H9 (cell line): ENCODE measurements at regions not wholly inside any gene's neighbourhood (a gene's known extent, or its start where the extent isn't known, plus 50 kb on each side); places are given as distances from the start of the nearest gene placed in this dataset.

Experiments
- DNase-seq: peaks from one replicate; pipeline ENCODE4 v3.0.0-alpha.2; 2017
- H2AFZ ChIP-seq: one replicate; pipeline ENCODE4 v1.6.1; 2013; ENCODE audit warnings: mild to moderate bottlenecking, low read length, control low read depth, moderate library complexity
- H2AK5ac ChIP-seq: 2 replicates; pipeline ENCODE4 v1.6.1; 2013; ENCODE audit warnings: low read length, control low read depth, mixed read lengths; ENCODE audit not compliant: insufficient read length
- H2BK120ac ChIP-seq: one replicate; pipeline ENCODE4 v1.6.1; 2013; ENCODE audit warnings: low read depth, mild to moderate bottlenecking, low read length, control low read depth, inconsistent platforms; ENCODE audit not compliant: poor library complexity, severe bottlenecking
- H2BK12ac ChIP-seq: 2 replicates; pipeline ENCODE4 v1.6.1; 2013; ENCODE audit warnings: low read length, control low read depth, mixed read lengths, low read depth; ENCODE audit not compliant: insufficient read length
- H2BK15ac ChIP-seq: 2 replicates; pipeline ENCODE4 v1.6.1; 2013; ENCODE audit warnings: low read depth, low read length, control low read depth
- H2BK20ac ChIP-seq: one replicate; pipeline ENCODE4 v1.6.1; 2013; ENCODE audit warnings: low read depth, mild to moderate bottlenecking, low read length, control low read depth, inconsistent platforms; ENCODE audit not compliant: poor library complexity, severe bottlenecking
- H2BK5ac ChIP-seq: 2 replicates; pipeline ENCODE4 v1.6.1; 2013; ENCODE audit warnings: low read length, control low read depth, mixed read lengths; ENCODE audit not compliant: insufficient read length
- H3K14ac ChIP-seq: 2 replicates; pipeline ENCODE4 v1.6.1; 2013; ENCODE audit warnings: low read length, control low read depth; ENCODE audit not compliant: insufficient read depth
- H3K18ac ChIP-seq: 2 replicates; pipeline ENCODE4 v1.6.1; 2013; ENCODE audit warnings: low read depth, mild to moderate bottlenecking, mixed read lengths, low read length, control low read depth; ENCODE audit not compliant: insufficient read length
- H3K23ac ChIP-seq: 2 replicates; pipeline ENCODE4 v1.6.1; 2013; ENCODE audit warnings: low read length, control low read depth, mixed read lengths, low read depth; ENCODE audit not compliant: insufficient read length
- H3K23me2 ChIP-seq: 2 replicates; pipeline ENCODE4 v1.6.1; 2013; ENCODE audit warnings: low read depth, mild to moderate bottlenecking, mixed read lengths, low read length, control low read depth; ENCODE audit not compliant: insufficient read length, poor library complexity, severe bottlenecking
- H3K27ac ChIP-seq: 2 replicates; pipeline ENCODE4 v1.5.1; 2013; ENCODE audit warnings: low read length, control low read depth, mixed read lengths, low read depth; ENCODE audit not compliant: insufficient read length
- H3K27me3 ChIP-seq: 2 replicates; pipeline ENCODE4 v1.6.1; 2013; ENCODE audit warnings: low read length, control low read depth, inconsistent platforms; ENCODE audit not compliant: insufficient read depth
- H3K4ac ChIP-seq: 2 replicates; pipeline ENCODE4 v1.6.1; 2013; ENCODE audit warnings: low read depth, mild to moderate bottlenecking, control low read depth, inconsistent platforms, low read length, moderate library complexity
- H3K4me1 ChIP-seq: 2 replicates; pipeline ENCODE4 v1.6.1; 2013; ENCODE audit warnings: low read length, control low read depth, inconsistent platforms; ENCODE audit not compliant: insufficient read depth
- H3K4me2 ChIP-seq: 2 replicates; pipeline ENCODE4 v1.6.1; 2013; ENCODE audit warnings: low read length, control low read depth, mixed read lengths; ENCODE audit not compliant: insufficient read length, insufficient read depth
- H3K56ac ChIP-seq: 2 replicates; pipeline ENCODE4 v1.6.1; 2013; ENCODE audit warnings: low read depth, mild to moderate bottlenecking, mixed read lengths, low read length, control low read depth; ENCODE audit not compliant: insufficient read length
- H3K79me1 ChIP-seq: 2 replicates; pipeline ENCODE4 v1.6.1; 2013; ENCODE audit warnings: low read depth, mild to moderate bottlenecking, moderate library complexity, low read length, control low read depth, inconsistent platforms; ENCODE audit not compliant: insufficient read depth, poor library complexity, severe bottlenecking
- H3K79me2 ChIP-seq: 2 replicates; pipeline ENCODE4 v1.6.1; 2013; ENCODE audit warnings: low read length, control low read depth, inconsistent platforms; ENCODE audit not compliant: insufficient read depth
- H3K9ac ChIP-seq: 2 replicates; pipeline ENCODE4 v1.6.1; 2013; ENCODE audit warnings: low read length, control low read depth, mixed read lengths; ENCODE audit not compliant: insufficient read length; ENCODE audit errors: extremely low read depth
- H3K9me3 ChIP-seq: one replicate; pipeline ENCODE4 v1.6.1; 2013; ENCODE audit warnings: low read depth, low read length, inconsistent platforms; ENCODE audit not compliant: control insufficient read depth
- H3T11ph ChIP-seq: one replicate; pipeline ENCODE4 v1.6.1; 2013; ENCODE audit warnings: mild to moderate bottlenecking, low read length, control low read depth, inconsistent platforms
- H4K20me1 ChIP-seq: one replicate; pipeline ENCODE4 v1.6.1; 2013; ENCODE audit not compliant: control insufficient read depth, insufficient read length, insufficient read depth
- H4K5ac ChIP-seq: 2 replicates; pipeline ENCODE4 v1.6.1; 2013; ENCODE audit warnings: low read depth, mild to moderate bottlenecking, mixed read lengths, low read length, control low read depth; ENCODE audit not compliant: insufficient read length
- H4K8ac ChIP-seq: replicated peaks from 2 replicates; pipeline ENCODE4 v1.6.1; 2013; ENCODE audit warnings: low read length, control low read depth, mixed read lengths, low read depth; ENCODE audit not compliant: insufficient read length
- H4K91ac ChIP-seq: 2 replicates; pipeline ENCODE4 v1.6.1; 2013; ENCODE audit warnings: low read depth, mild to moderate bottlenecking, moderate library complexity, mixed read lengths, low read length, control low read depth; ENCODE audit not compliant: insufficient read length
- H3K27ac Mint-ChIP-seq, 3 experiments: 2 replicates in 2 of 3; 3 replicates in 1 of 3; pipeline ENCODE4 v1.8.0; 2020 to 2021; ENCODE audit warnings: mixed read lengths in 3 of 3, mild to moderate bottlenecking in 1 of 3, moderate library complexity in 1 of 3
- H3K27me3 Mint-ChIP-seq: 2 replicates; pipeline ENCODE4 v1.8.0; 2021; ENCODE audit warnings: low read depth, mild to moderate bottlenecking, moderate library complexity, mixed read lengths
- H3K36me3 Mint-ChIP-seq, 3 experiments: 2 replicates in 2 of 3; 3 replicates in 1 of 3; pipeline ENCODE4 v1.8.0; 2020 to 2021; ENCODE audit warnings: low read depth in 3 of 3, mixed read lengths in 3 of 3; ENCODE audit not compliant: insufficient read depth in 1 of 3
- H3K4me1 Mint-ChIP-seq, 2 experiments: 2 replicates each; pipeline ENCODE4 v1.8.0; 2020; ENCODE audit warnings: mixed read lengths in 2 of 2
- H3K4me3 Mint-ChIP-seq, 2 experiments: 2 replicates in 1 of 2; 3 replicates in 1 of 2; pipeline ENCODE4 v1.8.0; 2020 to 2021; ENCODE audit warnings: mild to moderate bottlenecking in 2 of 2, mixed read lengths in 2 of 2, moderate library complexity in 1 of 2
- H3K9me3 Mint-ChIP-seq, 2 experiments: 2 replicates in 1 of 2; 3 replicates in 1 of 2; pipeline ENCODE4 v1.8.0; 2020; ENCODE audit warnings: mild to moderate bottlenecking in 2 of 2, mixed read lengths in 2 of 2, moderate library complexity in 1 of 2
- WGBS: extraction: QIAGEN DNeasy Blood & Tissue Kit; methylation state at CpG from one replicate; pipeline ENCODE4 v1.1.7; 2013; ENCODE audit warnings: missing lambda C conversion rate, low lambda C conversion rate, mixed read lengths; ENCODE audit not compliant: insufficient read length; ENCODE audit errors: extremely low coverage; 5-methylcytosine and 5-hydroxymethylcytosine counted together
- TF ChIP-seq, protein P1 (sequence below): fragments of 200-600 bp; sonication (generic); conservative IDR thresholded peaks from 3 replicates; pipeline ENCODE4 v1.8.0; 2021; ENCODE audit warnings: antibody characterized with exemption, mild to moderate bottlenecking

DNA sequence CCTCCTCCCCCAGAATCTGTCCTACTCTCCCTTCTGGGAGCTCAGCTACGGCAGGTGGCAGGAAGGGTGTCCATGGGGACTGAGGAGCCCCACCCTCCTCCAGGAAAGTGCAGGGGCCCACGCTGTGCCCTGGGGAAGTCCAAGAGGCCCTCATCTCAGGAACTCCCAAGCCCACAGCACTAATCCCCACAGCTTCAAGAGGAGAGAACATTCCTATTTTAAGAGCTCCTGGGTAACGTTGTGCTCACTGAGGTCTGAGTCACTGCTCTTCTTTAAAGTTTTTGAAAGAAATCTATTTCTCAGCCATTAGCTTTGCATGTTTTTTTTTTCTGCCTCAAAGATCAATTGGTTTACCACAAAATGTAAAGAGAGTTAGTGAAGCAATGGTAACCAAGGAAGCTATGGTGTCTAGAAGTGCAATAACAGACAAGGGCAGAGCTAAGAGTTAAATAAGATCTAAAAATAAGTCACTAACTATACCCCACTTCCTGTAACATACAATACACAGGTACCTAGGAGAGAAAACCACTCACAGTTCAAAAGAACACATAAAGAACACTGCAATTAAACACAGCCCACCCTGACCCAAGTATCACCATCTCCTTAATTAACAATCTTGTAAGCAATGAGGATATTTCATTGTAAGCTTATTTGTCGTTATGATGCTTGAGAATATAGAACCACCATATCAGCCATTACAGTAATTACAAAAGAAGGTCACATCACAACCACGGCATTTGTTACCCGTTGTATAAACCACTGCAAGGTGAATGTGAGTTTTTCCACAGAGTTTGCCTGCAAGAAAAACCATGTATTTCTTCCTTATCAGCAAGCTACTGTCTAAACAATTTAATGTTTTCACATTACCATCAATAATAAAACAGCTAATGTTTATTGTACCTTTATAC lies 382.3 kb upstream of the SLC30A5 start:
- no peak overlapping the region for H3K27ac ChIP-seq
- no peak overlapping the region for H3K56ac ChIP-seq
- no peaks in the 10 kb centered on the region for H4K20me1 ChIP-seq
- no peak overlapping the region for H4K91ac ChIP-seq
- no peaks in the 10 kb centered on the region for H3K27me3 ChIP-seq
- Mint-ChIP-seq H3K4me1 (peaks cover 0 to 5% of the 10 kb centered on the region in 2 experiments; a peak in 1 of 4 replicates), H3K36me3 (0 out of 7 replicates have a peak, but pooled peaks cover 0 to under 1% (median 0%) of the 10 kb centered on the region in 3 experiments), H3K4me3 (no peak overlapping the region), H3K9me3 (peaks cover 0 to under 1% of the 10 kb centered on the region in 2 experiments; a peak in 1 of 5 replicates), H3K27ac (no peak overlapping the region; a peak in 2 of 7 replicates), H3K27me3 (no peaks in the 10 kb centered on the region)
- H3T11ph ChIP-seq = no peak overlapping the region
- no peak overlapping the region for H3K4ac ChIP-seq
- no peak overlapping the region for H4K8ac ChIP-seq
- H3K23me2 ChIP-seq = no peaks in the 10 kb centered on the region
- H2BK12ac ChIP-seq = no peak overlapping the region
- H2BK5ac ChIP-seq = no peak overlapping the region
- no peak overlapping the region for H2BK20ac ChIP-seq
- H3K9ac ChIP-seq = no peak overlapping the region
- no peak overlapping the region for H3K23ac ChIP-seq
- no peaks in the 10 kb centered on the region for H3K79me1 ChIP-seq
- no peak overlapping the region for H2AK5ac ChIP-seq
- H2BK120ac ChIP-seq = no peak overlapping the region
- H3K79me2 ChIP-seq = no peaks in the 10 kb centered on the region
- H4K5ac ChIP-seq = no peak overlapping the region
- no peak overlapping the region for H2AFZ ChIP-seq
- H3K18ac ChIP-seq = no peak overlapping the region
- H3K4me2 ChIP-seq = no peak overlapping the region
- H2BK15ac ChIP-seq = no peak overlapping the region
- no peak overlapping the region for H3K14ac ChIP-seq
- DNase-seq = no peak
- no peaks in the 10 kb centered on the region for H3K9me3 ChIP-seq
- H3K4me1 ChIP-seq = no peaks in the 10 kb centered on the region
- TF ChIP-seq, protein P1, sequence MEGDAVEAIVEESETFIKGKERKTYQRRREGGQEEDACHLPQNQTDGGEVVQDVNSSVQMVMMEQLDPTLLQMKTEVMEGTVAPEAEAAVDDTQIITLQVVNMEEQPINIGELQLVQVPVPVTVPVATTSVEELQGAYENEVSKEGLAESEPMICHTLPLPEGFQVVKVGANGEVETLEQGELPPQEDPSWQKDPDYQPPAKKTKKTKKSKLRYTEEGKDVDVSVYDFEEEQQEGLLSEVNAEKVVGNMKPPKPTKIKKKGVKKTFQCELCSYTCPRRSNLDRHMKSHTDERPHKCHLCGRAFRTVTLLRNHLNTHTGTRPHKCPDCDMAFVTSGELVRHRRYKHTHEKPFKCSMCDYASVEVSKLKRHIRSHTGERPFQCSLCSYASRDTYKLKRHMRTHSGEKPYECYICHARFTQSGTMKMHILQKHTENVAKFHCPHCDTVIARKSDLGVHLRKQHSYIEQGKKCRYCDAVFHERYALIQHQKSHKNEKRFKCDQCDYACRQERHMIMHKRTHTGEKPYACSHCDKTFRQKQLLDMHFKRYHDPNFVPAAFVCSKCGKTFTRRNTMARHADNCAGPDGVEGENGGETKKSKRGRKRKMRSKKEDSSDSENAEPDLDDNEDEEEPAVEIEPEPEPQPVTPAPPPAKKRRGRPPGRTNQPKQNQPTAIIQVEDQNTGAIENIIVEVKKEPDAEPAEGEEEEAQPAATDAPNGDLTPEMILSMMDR = no peak
- no CpG with 5 or more reads among the region's 6 CpGs for WGBS
